K562 (cell line): ENCODE measurements at regions not wholly inside any gene's neighbourhood (a gene's known extent, or its start where the extent isn't known, plus 50 kb on each side); places are given as distances from the start of the nearest gene placed in this dataset.

Experiments
- ATAC-seq: fragments of 200-7000 bp; cut with Tn5 transposase; 3 replicates; pipeline ENCODE4 v1.9.1; 2020; ENCODE audit warnings: moderate library complexity
- BruUV-seq: library from RNA; stranded (reverse); fragments of 400-500 nt; replicated peaks from 2 replicates; lab custom pipeline; 2021; lab: Mats Ljungman, UMichigan
- CTCF ChIA-PET: fragments of 300-600 bp; formaldehyde crosslinking; extraction: SDS; loops from one replicate; lab custom pipeline; 2021; ENCODE audit warnings: low intra/inter-chr PET ratio; lab: Yijun Ruan, JAX
- POLR2A ChIA-PET: fragments of 300-600, 350-650 bp; sonication (Branson Sonifier 250); formaldehyde crosslinking; extraction: SDS; loops from one replicate; lab custom pipeline; 2021; ENCODE audit warnings: antibody characterized with exemption, inconsistent platforms; lab: Yijun Ruan, JAX
- DNase-seq, 4 experiments: peaks; one replicate each; pipeline versions ENCODE4 v3.0.0 to v3.0.0-alpha.2; 2011 to 2018; ENCODE audit warnings: low spot score in 3 of 4, mixed read lengths in 3 of 4; ENCODE audit errors: extremely low read depth in 1 of 4
- FAIRE-seq: peaks from 2 replicates; lab custom pipeline; 2011; peaks lifted over from hg19 to GRCh38; lab: Jason Lieb, UNC
- H2AFZ ChIP-seq: 2 replicates; pipeline ENCODE4 v1.6.0; 2011; ENCODE audit warnings: low read depth, low read length, control low read depth, inconsistent platforms
- H3K27ac ChIP-seq: fragments of 200-600 bp; 3 replicates; pipeline ENCODE4 v1.8.0; 2011; ENCODE audit warnings: low read depth, mild to moderate bottlenecking, control low read depth, inconsistent platforms, low read length, moderate library complexity, mixed read lengths; ENCODE audit errors: extremely low read depth
- H3K27me3 ChIP-seq, 2 experiments: fragments of 300-600 bp in 1 of 2; 2 replicates in 1 of 2; 3 replicates in 1 of 2; pipeline versions ENCODE4 v1.6.0 to v1.8.0; 2011; ENCODE audit warnings: inconsistent platforms in 2 of 2, low read length in 2 of 2, mild to moderate bottlenecking in 1 of 2, mixed read lengths in 1 of 2, moderate library complexity in 1 of 2; ENCODE audit not compliant: control insufficient read depth in 2 of 2, insufficient read depth in 2 of 2
- H3K36me3 ChIP-seq: fragments of 300-600 bp; 3 replicates; pipeline ENCODE4 v1.8.0; 2011; ENCODE audit warnings: mild to moderate bottlenecking, low read length, inconsistent platforms; ENCODE audit not compliant: control insufficient read depth, insufficient read depth
- H3K4me1 ChIP-seq, 2 experiments: fragments of 200-600 bp in 1 of 2; replicated peaks in 1 of 2; 2 replicates in 1 of 2; 3 replicates in 1 of 2; pipeline versions ENCODE4 v1.5.1 to v1.8.0; 2011; ENCODE audit warnings: inconsistent platforms in 2 of 2, low read length in 2 of 2, mild to moderate bottlenecking in 1 of 2, mixed read lengths in 1 of 2, moderate library complexity in 1 of 2; ENCODE audit not compliant: control insufficient read depth in 2 of 2, insufficient read depth in 2 of 2
- H3K4me2 ChIP-seq: 2 replicates; pipeline ENCODE4 v1.6.1; 2011; ENCODE audit warnings: low read length, control low read depth, inconsistent platforms, mixed read lengths; ENCODE audit not compliant: insufficient read depth
- H3K4me3 ChIP-seq: fragments of 200-600 bp; sonication (generic), shearing (Covaris generic); 2 replicates; pipeline ENCODE4 v1.5.1; 2016; ENCODE audit warnings: control low read depth, inconsistent platforms
- H3K79me2 ChIP-seq: fragments of 200-600 bp; 3 replicates; pipeline ENCODE4 v1.8.0; 2011; ENCODE audit warnings: low read length, inconsistent platforms; ENCODE audit not compliant: control insufficient read depth, insufficient read depth
- H3K9ac ChIP-seq, 2 experiments: 2 replicates each; pipeline versions ENCODE4 v1.6.0 to v1.6.1; 2011; ENCODE audit warnings: low read depth in 2 of 2, low read length in 2 of 2, control low read depth in 1 of 2, inconsistent platforms in 1 of 2, mild to moderate bottlenecking in 1 of 2, mixed read lengths in 1 of 2; ENCODE audit not compliant: insufficient read depth in 1 of 2
- H3K9me1 ChIP-seq: one replicate; pipeline ENCODE4 v1.6.0; 2011; ENCODE audit warnings: inconsistent platforms, mild to moderate bottlenecking, low read length, moderate library complexity; ENCODE audit not compliant: control insufficient read depth, insufficient read depth
- H3K9me3 ChIP-seq: replicated peaks from 2 replicates; pipeline ENCODE4 v1.5.1; 2011; ENCODE audit warnings: low read depth, low read length, inconsistent platforms; ENCODE audit not compliant: control insufficient read depth, insufficient read depth
- H4K20me1 ChIP-seq: replicated peaks from 2 replicates; pipeline ENCODE4 v1.6.1; 2011; ENCODE audit warnings: low read length, inconsistent platforms, mixed read lengths; ENCODE audit not compliant: control insufficient read depth, insufficient read depth
- ARHGAP35 ChIP-seq: fragments of 450-650 bp; IDR thresholded peaks from 2 replicates; pipeline ENCODE4 v1.6.1; 2018; ENCODE audit not compliant: partially characterized antibody
- DMBX1 ChIP-seq: fragments of 250-450 bp; sonication (Bioruptor Pico); IDR thresholded peaks from 2 replicates; pipeline ENCODE4 v1.8.0; 2022; ENCODE audit warnings: inconsistent platforms, mild to moderate bottlenecking, moderate library complexity, borderline replicate concordance
- ESRRB ChIP-seq: fragments of 250-450 bp; sonication (Bioruptor Pico); IDR thresholded peaks from 2 replicates; pipeline ENCODE4 v1.5.0; 2020; ENCODE audit warnings: mild to moderate bottlenecking, moderate library complexity, borderline replicate concordance
- FOSL1 ChIP-seq: fragments of 200-800 bp; sonication (Bioruptor generic); conservative IDR thresholded peaks from 2 replicates; pipeline ENCODE4 v1.6.1; 2016; ENCODE audit warnings: missing genetic modification characterization, missing compliant biosample characterization
- HMGN3 ChIP-seq: IDR thresholded peaks from 2 replicates; pipeline ENCODE4 v1.6.1; 2011; ENCODE audit warnings: borderline replicate concordance, low read depth, mild to moderate bottlenecking, mixed read lengths, low read length; ENCODE audit not compliant: insufficient read length; ENCODE audit errors: extremely low read depth
- LARP7 ChIP-seq: fragments of 450-650 bp; IDR thresholded peaks from 2 replicates; pipeline ENCODE4 v1.6.1; 2016
- NEUROD1 ChIP-seq: fragments of 150-350 bp; IDR thresholded peaks from 2 replicates; pipeline ENCODE4 v1.6.1; 2014; ENCODE audit warnings: borderline replicate concordance, low read length, low read depth; ENCODE audit not compliant: partially characterized antibody
- SAP30 ChIP-seq: fragments of 200-600 bp; sonication (generic); IDR thresholded peaks from 2 replicates; pipeline ENCODE4 v1.6.1; 2012; ENCODE audit warnings: borderline replicate concordance, low read depth, mild to moderate bottlenecking, moderate library complexity, low read length, control low read depth, inconsistent platforms; ENCODE audit not compliant: insufficient read depth, poor library complexity, severe bottlenecking
- SNIP1 ChIP-seq: fragments of 450-650 bp; IDR thresholded peaks from 2 replicates; pipeline ENCODE4 v1.7.1; 2017; ENCODE audit warnings: low read depth, mild to moderate bottlenecking
- ZC3H4 ChIP-seq: sonication (generic); formaldehyde crosslinking; IDR thresholded peaks from 2 replicates; pipeline ENCODE4 v1.9.0; 2021; ENCODE audit warnings: missing genetic modification reagents, borderline replicate concordance
- ZNF143 ChIP-seq: sonication (generic); formaldehyde crosslinking; IDR thresholded peaks from 2 replicates; pipeline ENCODE4 v1.9.0; 2022; ENCODE audit warnings: mild to moderate bottlenecking, missing genetic modification reagents
- WGBS: fragments of 100-300 bp; shearing (Covaris generic); methylation state at CpG from one replicate; pipeline ENCODE4 v1.1.6; 2016; ENCODE audit warnings: low coverage, mixed read lengths; ENCODE audit not compliant: insufficient coverage; ENCODE audit errors: missing lambda C conversion rate; 5-methylcytosine and 5-hydroxymethylcytosine counted together
- in situ Hi-C: fragments of 300-500 bp; cut with MboI; formaldehyde crosslinking; loops from 4 replicates; pipeline ENCODE4 v1.15.0; 2018; ENCODE audit warnings: inconsistent platforms, mixed read lengths
- intact Hi-C: fragments of 100-400 bp; cut with micrococcal nuclease; formaldehyde crosslinking; loops from 2 replicates; pipeline ENCODE4 v1.14.2; 2022
- TF ChIP-seq, protein P1 (sequence below): fragments of 450-650 bp; IDR thresholded peaks from 2 replicates; pipeline ENCODE4 v1.6.1; 2017; ENCODE audit warnings: antibody characterized with exemption, mild to moderate bottlenecking

DNA sequence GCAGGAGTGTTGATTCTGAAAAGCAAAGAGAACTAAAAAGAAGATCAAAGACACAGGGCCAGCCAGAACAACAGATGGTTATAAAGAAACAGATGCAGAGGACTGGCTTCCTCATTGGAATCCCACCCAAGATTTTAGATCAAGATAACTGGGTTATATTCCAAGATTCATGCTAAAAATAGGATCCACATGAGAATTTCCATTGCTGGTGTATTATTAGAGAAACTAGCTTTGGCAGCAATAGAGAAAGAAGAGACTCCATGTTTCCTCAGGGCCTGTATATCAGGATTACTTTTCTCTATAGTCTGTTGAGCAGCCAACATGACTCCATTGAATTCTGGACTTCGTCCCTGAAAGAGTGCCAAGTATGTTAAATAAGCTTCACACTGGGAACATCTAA lies 367.3 kb downstream of the TUSC1 start:
- Histone ChIP-seq H3K9ac (no peak overlapping the region), H3K9me3 (no peaks in the 10 kb centered on the region), H4K20me1 (no peaks in the 10 kb centered on the region), H3K79me2 (no peaks in the 10 kb centered on the region), H3K4me2 (no peak overlapping the region), H3K4me1 (no peaks in the 10 kb centered on the region), H3K36me3 (no peaks in the 10 kb centered on the region), H2AFZ (no peak overlapping the region), H3K9me1 (no peaks in the 10 kb centered on the region), H3K27ac (no peak overlapping the region), H3K4me3 (no peak overlapping the region), H3K27me3 (no peaks in the 10 kb centered on the region)
- no CpG with 5 or more reads among the region's 1 CpG for WGBS
- TF ChIP-seq ZNF143 (CRISPR knock-in tag), result no peak
- ATAC-seq, result no peak
- CTCF ChIA-PET, result no interaction called here
- intact Hi-C loops, result no loop called here
- POLR2A ChIA-PET, result no interaction called here
- no TSS peak for BruUV-seq
- in situ Hi-C loops, result no loop called here
- no peak for DNase-seq
- FAIRE-seq, result no peak

- ATAC-seq (no peak), FAIRE-seq (no peak), DNase-seq (no peak)
- H4K20me1 ChIP-seq, result no peaks in the 10 kb centered on the region
- H3K36me3 ChIP-seq, result no peaks in the 10 kb centered on the region
- no peaks in the 10 kb centered on the region for H3K9me1 ChIP-seq
- H3K27me3 ChIP-seq, result no peaks in the 10 kb centered on the region
- intact Hi-C loops (no loop called here), in situ Hi-C loops (no loop called here)
- no peak overlapping the region for H3K4me3 ChIP-seq
- no peaks in the 10 kb centered on the region for H3K79me2 ChIP-seq
- ChIA-PET CTCF (no interaction called here), POLR2A (no interaction called here)
- no TSS peak for BruUV-seq
- no peaks in the 10 kb centered on the region for H3K4me1 ChIP-seq
- no peak overlapping the region for H3K9ac ChIP-seq
- no peak overlapping the region for H3K4me2 ChIP-seq
- WGBS, result no CpG with 5 or more reads among the region's 1 CpG
- H3K9me3 ChIP-seq, result no peaks in the 10 kb centered on the region
- H3K27ac ChIP-seq, result no peak overlapping the region
- no peak overlapping the region for H2AFZ ChIP-seq
- TF ChIP-seq FOSL1 (tag) (no peak), SAP30 (no peak), HMGN3 (no peak), NEUROD1 (no peak), ZC3H4 (CRISPR knock-in tag) (no peak), DMBX1 (CRISPR knock-in tag) (no peak), LARP7 (no peak), ARHGAP35 (no peak), SNIP1 (no peak), ESRRB (CRISPR knock-in tag) (no peak)
- TF ChIP-seq, protein P1, sequence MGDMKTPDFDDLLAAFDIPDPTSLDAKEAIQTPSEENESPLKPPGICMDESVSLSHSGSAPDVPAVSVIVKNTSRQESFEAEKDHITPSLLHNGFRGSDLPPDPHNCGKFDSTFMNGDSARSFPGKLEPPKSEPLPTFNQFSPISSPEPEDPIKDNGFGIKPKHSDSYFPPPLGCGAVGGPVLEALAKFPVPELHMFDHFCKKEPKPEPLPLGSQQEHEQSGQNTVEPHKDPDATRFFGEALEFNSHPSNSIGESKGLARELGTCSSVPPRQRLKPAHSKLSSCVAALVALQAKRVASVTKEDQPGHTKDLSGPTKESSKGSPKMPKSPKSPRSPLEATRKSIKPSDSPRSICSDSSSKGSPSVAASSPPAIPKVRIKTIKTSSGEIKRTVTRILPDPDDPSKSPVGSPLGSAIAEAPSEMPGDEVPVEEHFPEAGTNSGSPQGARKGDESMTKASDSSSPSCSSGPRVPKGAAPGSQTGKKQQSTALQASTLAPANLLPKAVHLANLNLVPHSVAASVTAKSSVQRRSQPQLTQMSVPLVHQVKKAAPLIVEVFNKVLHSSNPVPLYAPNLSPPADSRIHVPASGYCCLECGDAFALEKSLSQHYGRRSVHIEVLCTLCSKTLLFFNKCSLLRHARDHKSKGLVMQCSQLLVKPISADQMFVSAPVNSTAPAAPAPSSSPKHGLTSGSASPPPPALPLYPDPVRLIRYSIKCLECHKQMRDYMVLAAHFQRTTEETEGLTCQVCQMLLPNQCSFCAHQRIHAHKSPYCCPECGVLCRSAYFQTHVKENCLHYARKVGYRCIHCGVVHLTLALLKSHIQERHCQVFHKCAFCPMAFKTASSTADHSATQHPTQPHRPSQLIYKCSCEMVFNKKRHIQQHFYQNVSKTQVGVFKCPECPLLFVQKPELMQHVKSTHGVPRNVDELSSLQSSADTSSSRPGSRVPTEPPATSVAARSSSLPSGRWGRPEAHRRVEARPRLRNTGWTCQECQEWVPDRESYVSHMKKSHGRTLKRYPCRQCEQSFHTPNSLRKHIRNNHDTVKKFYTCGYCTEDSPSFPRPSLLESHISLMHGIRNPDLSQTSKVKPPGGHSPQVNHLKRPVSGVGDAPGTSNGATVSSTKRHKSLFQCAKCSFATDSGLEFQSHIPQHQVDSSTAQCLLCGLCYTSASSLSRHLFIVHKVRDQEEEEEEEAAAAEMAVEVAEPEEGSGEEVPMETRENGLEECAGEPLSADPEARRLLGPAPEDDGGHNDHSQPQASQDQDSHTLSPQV, result no peak
Observed at GRCh38 chr9:25308549-25308948, 369.7 kb downstream of the TUSC1 start.
